WTC11 (cell line): ENCODE measurements at regions not wholly inside any gene's neighbourhood (a gene's known extent, or its start where the extent isn't known, plus 50 kb on each side); places are given as distances from the start of the nearest gene placed in this dataset.

Experiments used
- ATAC-seq: fragments of 200-7000 bp; cut with Tn5 transposase; 2 replicates; pipeline ENCODE4 v1.10.0; 2021; ENCODE audit warnings: mild to moderate bottlenecking, moderate library complexity
- CTCF ChIA-PET: fragments of 300-600 bp; sonication (Branson Sonifier 250); formaldehyde crosslinking; loops from one replicate; lab custom pipeline; 2021; ENCODE audit warnings: antibody characterized with exemption; lab: Charles Lee
- POLR2A ChIA-PET: fragments of 350-600 bp; sonication (Branson Sonifier 250); formaldehyde crosslinking; loops from one replicate; lab custom pipeline; 2021; ENCODE audit warnings: antibody characterized with exemption; lab: Charles Lee
- DNase-seq: peaks from one replicate; pipeline ENCODE4 v3.0.0; 2021; ENCODE audit warnings: low spot score
- H3K27ac Mint-ChIP-seq: 2 replicates; pipeline ENCODE4 v1.8.0; 2021; ENCODE audit warnings: mixed read lengths
- H3K27me3 Mint-ChIP-seq: 2 replicates; pipeline ENCODE4 v1.8.0; 2021; ENCODE audit warnings: low read depth, mild to moderate bottlenecking, moderate library complexity, mixed read lengths
- H3K36me3 Mint-ChIP-seq: 2 replicates; pipeline ENCODE4 v1.8.0; 2021; ENCODE audit warnings: mixed read lengths
- H3K4me1 Mint-ChIP-seq: 2 replicates; pipeline ENCODE4 v1.8.0; 2022; ENCODE audit warnings: mixed read lengths
- H3K4me3 Mint-ChIP-seq: 2 replicates; pipeline ENCODE4 v1.8.0; 2021; ENCODE audit warnings: mild to moderate bottlenecking, moderate library complexity, mixed read lengths
- H3K9me3 Mint-ChIP-seq: 2 replicates; pipeline ENCODE4 v1.8.0; 2021; ENCODE audit warnings: mixed read lengths
- ARID4B ChIP-seq: sonication (generic); formaldehyde crosslinking; IDR thresholded peaks from 2 replicates; pipeline ENCODE4 v1.8.0; 2023; ENCODE audit warnings: missing genetic modification reagents, mild to moderate bottlenecking, borderline replicate concordance
- ATF3 ChIP-seq: sonication (generic); formaldehyde crosslinking; conservative IDR thresholded peaks from 2 replicates; pipeline ENCODE4 v1.8.1; 2022; ENCODE audit warnings: mild to moderate bottlenecking, missing genetic modification reagents
- E2F4 ChIP-seq: sonication (generic); formaldehyde crosslinking; IDR thresholded peaks from 2 replicates; pipeline ENCODE4 v1.8.1; 2022; ENCODE audit warnings: low read depth, mild to moderate bottlenecking, moderate library complexity, missing genetic modification reagents, borderline replicate concordance
- E2F5 ChIP-seq: sonication (generic); formaldehyde crosslinking; IDR thresholded peaks from 2 replicates; pipeline ENCODE4 v1.8.1; 2022; ENCODE audit warnings: mild to moderate bottlenecking, moderate library complexity, missing genetic modification reagents
- ESRRA ChIP-seq: sonication (generic); formaldehyde crosslinking; IDR thresholded peaks from 2 replicates; pipeline ENCODE4 v1.8.1; 2022; ENCODE audit warnings: mild to moderate bottlenecking, missing genetic modification reagents, borderline replicate concordance
- GABPB1 ChIP-seq: sonication (generic); formaldehyde crosslinking; IDR thresholded peaks from 2 replicates; pipeline ENCODE4 v1.8.1; 2023; ENCODE audit warnings: mild to moderate bottlenecking, missing genetic modification reagents
- HMGA2 ChIP-seq: fragments of 250-450 bp; sonication (Bioruptor Pico); IDR thresholded peaks from 2 replicates; pipeline ENCODE4 v1.4.0; 2021; ENCODE audit warnings: mild to moderate bottlenecking, moderate library complexity
- SMAD3 ChIP-seq: sonication (generic); formaldehyde crosslinking; IDR thresholded peaks from 2 replicates; pipeline ENCODE4 v1.8.0; 2022; ENCODE audit warnings: missing genetic modification reagents, mild to moderate bottlenecking, borderline replicate concordance
- SOX15 ChIP-seq: fragments of 250-450 bp; sonication (Bioruptor Pico); IDR thresholded peaks from 2 replicates; pipeline ENCODE4 v1.9.0; 2021; ENCODE audit warnings: mild to moderate bottlenecking
- ZMAT4 ChIP-seq: fragments of 250-450 bp; sonication (Bioruptor Pico); IDR thresholded peaks from 2 replicates; pipeline ENCODE4 v1.9.0; 2021; ENCODE audit warnings: mild to moderate bottlenecking
- TF ChIP-seq, protein P1 (sequence below): sonication (generic); formaldehyde crosslinking; IDR thresholded peaks from 2 replicates; pipeline ENCODE4 v1.8.0; 2023; ENCODE audit warnings: mild to moderate bottlenecking, missing genetic modification reagents
- TF ChIP-seq, protein P2 (sequence below): sonication (generic); formaldehyde crosslinking; IDR thresholded peaks from 2 replicates; pipeline ENCODE4 v1.8.1; 2023; ENCODE audit warnings: mild to moderate bottlenecking, missing genetic modification reagents, moderate library complexity
- TF ChIP-seq, protein P3 (sequence below): sonication (generic); formaldehyde crosslinking; IDR thresholded peaks from 2 replicates; pipeline ENCODE4 v1.8.1; 2023; ENCODE audit warnings: mild to moderate bottlenecking, missing genetic modification reagents, moderate library complexity

DNA sequence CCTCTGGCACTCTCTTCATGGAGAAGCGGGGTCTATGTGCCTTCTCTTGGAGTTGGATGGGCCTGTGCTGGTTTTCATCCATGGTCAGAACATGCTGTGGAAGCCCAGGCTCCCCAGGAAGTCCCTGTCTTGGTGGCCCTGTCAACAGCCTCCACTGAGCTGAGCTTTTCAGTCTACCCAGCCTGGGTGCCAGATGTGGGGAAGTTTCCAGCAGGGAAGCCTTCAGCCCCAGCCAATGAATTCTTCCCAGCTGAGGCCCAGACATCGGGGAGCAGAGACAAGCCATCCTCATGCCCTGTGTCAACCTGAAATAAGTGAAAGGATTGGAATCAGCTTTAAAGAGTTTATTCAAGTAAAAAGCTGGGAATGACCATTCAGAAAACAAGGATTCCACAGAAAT, 75.1 kb upstream of the PGBD5 start:
- H3K36me3 Mint-ChIP-seq: peaks cover 19% of the 10 kb centered on the region
- TF ChIP-seq SOX15 (no peak), E2F5 (CRISPR knock-in tag) (no peak), ZMAT4 (CRISPR knock-in tag) (no peak), SMAD3 (CRISPR knock-in tag) (no peak), HMGA2 (no peak), GABPB1 (CRISPR knock-in tag) (no peak), ARID4B (CRISPR knock-in tag) (no peak)
- TF ChIP-seq, protein P1, sequence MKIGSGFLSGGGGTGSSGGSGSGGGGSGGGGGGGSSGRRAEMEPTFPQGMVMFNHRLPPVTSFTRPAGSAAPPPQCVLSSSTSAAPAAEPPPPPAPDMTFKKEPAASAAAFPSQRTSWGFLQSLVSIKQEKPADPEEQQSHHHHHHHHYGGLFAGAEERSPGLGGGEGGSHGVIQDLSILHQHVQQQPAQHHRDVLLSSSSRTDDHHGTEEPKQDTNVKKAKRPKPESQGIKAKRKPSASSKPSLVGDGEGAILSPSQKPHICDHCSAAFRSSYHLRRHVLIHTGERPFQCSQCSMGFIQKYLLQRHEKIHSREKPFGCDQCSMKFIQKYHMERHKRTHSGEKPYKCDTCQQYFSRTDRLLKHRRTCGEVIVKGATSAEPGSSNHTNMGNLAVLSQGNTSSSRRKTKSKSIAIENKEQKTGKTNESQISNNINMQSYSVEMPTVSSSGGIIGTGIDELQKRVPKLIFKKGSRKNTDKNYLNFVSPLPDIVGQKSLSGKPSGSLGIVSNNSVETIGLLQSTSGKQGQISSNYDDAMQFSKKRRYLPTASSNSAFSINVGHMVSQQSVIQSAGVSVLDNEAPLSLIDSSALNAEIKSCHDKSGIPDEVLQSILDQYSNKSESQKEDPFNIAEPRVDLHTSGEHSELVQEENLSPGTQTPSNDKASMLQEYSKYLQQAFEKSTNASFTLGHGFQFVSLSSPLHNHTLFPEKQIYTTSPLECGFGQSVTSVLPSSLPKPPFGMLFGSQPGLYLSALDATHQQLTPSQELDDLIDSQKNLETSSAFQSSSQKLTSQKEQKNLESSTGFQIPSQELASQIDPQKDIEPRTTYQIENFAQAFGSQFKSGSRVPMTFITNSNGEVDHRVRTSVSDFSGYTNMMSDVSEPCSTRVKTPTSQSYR: no peak
- TF ChIP-seq, protein P2, sequence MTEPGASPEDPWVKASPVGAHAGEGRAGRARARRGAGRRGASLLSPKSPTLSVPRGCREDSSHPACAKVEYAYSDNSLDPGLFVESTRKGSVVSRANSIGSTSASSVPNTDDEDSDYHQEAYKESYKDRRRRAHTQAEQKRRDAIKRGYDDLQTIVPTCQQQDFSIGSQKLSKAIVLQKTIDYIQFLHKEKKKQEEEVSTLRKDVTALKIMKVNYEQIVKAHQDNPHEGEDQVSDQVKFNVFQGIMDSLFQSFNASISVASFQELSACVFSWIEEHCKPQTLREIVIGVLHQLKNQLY (CRISPR knock-in tag): no peak
- TF ChIP-seq, protein P3, sequence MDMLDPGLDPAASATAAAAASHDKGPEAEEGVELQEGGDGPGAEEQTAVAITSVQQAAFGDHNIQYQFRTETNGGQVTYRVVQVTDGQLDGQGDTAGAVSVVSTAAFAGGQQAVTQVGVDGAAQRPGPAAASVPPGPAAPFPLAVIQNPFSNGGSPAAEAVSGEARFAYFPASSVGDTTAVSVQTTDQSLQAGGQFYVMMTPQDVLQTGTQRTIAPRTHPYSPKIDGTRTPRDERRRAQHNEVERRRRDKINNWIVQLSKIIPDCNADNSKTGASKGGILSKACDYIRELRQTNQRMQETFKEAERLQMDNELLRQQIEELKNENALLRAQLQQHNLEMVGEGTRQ (CRISPR knock-in tag): no peak
- TF ChIP-seq, all 79 proteins: peak for 0
- Mint-ChIP-seq H3K9me3 (peaks cover 26% of the 10 kb centered on the region), H3K27ac (no peak overlapping the region), H3K4me3 (no peak overlapping the region), H3K4me1 (0 out of 2 replicates have a peak, but pooled peaks cover 6% of the 10 kb centered on the region), H3K27me3 (peaks cover 17% of the 10 kb centered on the region)
- DNase-seq: no peak
- ChIA-PET CTCF (no interaction called here), POLR2A (no interaction called here)
- ATAC-seq: no peak

DNA sequence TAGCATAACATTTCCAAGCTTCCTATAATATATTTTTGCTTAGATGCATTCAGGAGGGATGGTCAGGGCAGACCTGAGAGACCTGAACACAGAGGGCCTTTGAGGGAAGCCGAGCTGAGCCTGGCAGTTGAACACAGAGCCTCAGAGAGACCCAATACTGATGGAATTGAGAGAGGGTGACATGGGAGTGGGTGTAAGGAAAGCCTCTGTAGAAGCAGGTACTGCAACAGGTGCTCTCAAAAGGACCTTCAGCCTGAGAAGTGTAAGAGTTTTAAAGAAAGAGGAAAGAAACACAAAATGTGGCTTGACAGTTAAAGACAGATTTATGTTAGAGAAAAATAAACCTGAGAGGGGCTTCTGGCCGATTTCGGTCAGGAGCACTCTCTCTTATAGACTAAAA, 73.9 kb upstream of the PGBD5 start:
- no peak for DNase-seq
- Mint-ChIP-seq H3K9me3 (peaks cover 26% of the 10 kb centered on the region), H3K4me1 (0 out of 2 replicates have a peak, but pooled peaks cover 3% of the 10 kb centered on the region), H3K36me3 (peaks cover 19% of the 10 kb centered on the region), H3K27ac (no peak overlapping the region), H3K27me3 (peaks cover 24% of the 10 kb centered on the region), H3K4me3 (no peak overlapping the region)
- ChIA-PET POLR2A (no interaction called here), CTCF (no interaction called here)
- ATAC-seq: no peak
- TF ChIP-seq E2F4 (CRISPR knock-in tag) (no peak), ESRRA (CRISPR knock-in tag) (no peak), ATF3 (no peak)
- TF ChIP-seq, protein P1: no peak
